Middle frontal gyrus (tissue), 1 donor: ENCODE measurements at regions not wholly inside any gene's neighbourhood (a gene's known extent, or its start where the extent isn't known, plus 50 kb on each side); places are given as distances from the start of the nearest gene placed in this dataset.

Experiments
- DNase-seq: peaks from one replicate; pipeline ENCODE4 v3.0.0-alpha.2; 2015; ENCODE audit warnings: low spot score; ENCODE audit errors: extremely low spot score

DNA sequence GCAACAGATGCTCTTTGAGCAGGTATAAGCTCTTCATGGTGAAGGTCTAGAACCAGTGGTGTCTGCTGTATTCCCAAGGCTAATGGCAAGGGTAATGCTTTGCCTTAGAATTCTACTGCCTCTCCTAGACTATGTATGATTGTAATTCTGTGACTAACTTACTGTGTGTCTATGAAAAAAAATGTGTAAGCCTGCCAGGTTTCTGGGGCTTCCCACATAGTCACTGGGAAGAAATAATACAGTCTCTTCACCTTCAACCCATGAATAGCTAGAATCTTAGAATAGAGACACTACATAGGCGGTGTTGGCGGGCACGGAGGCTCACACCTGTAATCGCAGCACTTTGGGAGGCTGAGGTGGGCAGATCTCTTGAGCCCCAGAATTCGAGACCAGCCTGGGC, 84.1 kb downstream of the C11orf91 start:
- no peak for DNase-seq

DNA sequence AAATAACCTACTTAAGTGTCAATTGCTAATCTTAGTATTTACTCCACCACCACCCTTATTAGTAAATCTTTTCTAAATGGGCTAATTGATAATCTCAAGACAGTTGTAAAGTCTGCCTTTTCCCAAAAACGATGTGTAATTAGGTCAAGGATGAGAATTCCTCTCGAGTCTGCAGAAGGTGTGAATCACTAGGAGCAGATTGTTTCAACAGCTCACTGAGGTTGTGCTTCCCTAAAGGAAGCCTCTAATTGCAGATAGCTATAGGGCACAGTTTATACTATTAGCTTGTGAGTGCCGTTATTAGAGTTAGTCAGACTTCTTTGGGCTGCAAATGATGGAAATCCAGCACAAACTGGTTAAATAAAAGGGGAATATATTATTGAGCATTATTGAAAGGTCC, 84.9 kb downstream of the C11orf91 start:
- DNase-seq: no peak

DNA sequence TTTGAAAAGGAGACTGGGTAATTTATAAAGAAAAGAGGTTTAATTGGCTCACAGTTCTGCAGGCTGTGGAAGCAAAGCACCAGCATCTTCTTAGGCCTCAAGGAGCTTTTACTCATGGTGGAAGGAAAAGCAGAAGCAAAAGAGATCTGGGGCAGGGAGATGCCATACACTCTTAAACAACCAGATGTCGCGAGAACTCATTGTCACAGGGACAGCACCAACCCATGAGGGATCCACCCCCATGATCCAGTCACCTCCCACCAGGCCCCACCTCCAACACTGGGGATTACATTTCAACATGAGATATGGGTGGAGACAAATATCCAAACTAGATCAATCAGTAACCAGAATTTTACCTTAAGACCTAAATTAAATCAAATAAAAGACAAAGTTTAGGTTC, 87.2 kb downstream of the C11orf91 start:
- no peak for DNase-seq

DNA sequence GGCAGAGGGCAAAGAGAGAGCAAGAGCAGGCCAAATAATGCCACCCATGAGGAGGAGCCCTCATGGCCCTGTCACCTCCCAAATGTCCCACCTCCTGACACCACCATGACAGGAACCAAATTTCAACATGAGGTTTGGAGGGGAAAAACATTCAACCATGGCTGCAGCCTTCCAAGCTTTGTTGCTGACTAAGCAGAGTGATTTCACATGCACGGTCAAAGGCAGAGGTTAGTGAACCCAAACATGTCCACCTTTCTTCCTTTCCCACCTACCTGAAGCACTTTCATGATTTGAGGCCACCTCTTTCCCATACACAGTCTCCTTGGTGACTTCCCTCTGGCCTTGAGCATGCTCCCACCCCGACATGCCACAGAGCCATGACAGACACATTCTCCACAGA, 89.7 kb downstream of the C11orf91 start:
- no peak for DNase-seq

DNA sequence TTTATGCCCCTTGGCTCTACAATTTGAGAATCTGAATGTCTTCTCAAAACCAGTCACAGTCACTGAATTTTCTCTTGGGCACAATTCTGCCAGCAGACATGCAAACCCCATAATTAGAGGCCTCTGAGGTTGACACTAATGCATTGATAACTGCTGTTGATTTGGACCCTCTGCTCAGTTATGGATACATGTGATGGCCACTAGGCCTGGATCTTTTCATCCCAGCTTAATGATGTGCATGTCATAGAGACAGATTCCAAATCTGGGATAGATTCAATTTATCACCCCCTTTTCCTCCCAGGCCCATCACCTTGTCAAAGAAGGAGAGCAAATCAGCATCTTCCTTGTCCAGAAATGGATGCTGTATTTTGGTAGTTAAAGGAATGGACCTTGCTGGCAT, 92.2 kb downstream of the C11orf91 start:
- DNase-seq: no peak

DNA sequence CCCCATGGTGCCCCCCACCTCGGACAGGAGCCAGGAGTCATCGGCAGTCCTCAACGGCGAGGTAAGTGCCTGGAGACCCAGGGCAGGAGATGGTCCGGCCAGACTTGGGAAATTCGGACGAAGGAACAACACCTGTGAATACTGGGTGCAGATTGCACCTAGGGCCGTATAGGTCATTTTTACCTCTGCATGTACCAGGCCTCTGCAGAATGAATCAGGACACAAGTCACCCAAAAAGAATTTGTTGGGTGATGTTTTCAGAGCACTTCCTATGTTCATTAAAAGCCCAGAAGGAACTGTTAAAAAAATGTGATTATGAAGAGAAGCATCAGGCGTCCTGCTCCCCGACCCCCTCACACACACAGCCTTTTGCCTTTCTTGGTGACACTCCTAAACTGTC, 93.9 kb downstream of the C11orf91 start:
- no peak for DNase-seq

DNA sequence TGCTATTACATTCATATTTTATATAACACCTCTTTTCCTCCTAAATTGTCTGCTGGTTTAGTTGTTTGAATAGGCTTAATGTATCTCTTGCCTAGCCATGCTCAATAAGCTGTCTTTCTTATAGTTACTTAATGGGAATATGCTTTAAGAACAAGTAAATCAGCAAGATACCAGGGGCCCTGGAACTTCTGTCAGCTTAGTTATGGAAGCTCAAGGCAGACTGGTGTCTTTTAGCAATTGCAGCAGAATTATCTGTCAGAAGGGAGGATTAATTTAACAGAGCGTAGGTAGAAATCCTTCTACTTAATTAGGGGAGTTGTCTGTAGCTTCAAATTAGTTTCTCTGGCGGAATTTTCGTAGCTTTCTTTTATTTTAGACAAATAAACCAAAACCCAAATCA, 94.9 kb downstream of the C11orf91 start:
- no peak for DNase-seq

DNA sequence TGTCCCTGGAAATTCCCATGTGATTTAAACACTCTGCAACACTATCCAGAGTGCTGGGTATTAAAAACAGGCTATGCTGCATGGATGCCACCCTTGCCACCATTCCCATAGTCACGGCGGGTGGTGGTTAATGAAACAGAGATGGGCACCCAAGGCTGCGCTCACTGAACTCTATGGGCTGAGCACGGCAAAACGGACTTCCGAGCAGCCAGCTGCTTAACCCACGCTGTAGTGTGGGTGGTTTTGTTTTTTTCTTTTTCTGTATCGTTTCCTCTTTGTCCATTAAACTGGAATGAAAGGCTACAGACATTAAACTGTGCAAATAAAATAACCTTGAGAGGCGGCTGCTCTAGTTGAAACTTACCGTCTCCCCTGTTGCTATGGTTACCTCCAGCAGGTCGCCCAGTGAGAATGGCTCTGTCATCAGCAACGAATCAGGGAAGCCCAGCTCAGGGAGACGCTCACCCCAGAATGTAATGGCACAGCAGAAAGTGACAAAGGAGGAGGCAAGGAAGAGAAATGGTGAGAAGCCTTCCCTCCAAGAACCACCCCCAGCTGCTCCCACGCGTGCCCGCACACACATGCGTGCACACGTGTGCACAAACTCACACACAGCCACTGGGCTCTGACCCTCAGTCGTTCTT, 102.1 kb downstream of the C11orf91 start:
- peak; percentile 77 for DNase-seq

DNA sequence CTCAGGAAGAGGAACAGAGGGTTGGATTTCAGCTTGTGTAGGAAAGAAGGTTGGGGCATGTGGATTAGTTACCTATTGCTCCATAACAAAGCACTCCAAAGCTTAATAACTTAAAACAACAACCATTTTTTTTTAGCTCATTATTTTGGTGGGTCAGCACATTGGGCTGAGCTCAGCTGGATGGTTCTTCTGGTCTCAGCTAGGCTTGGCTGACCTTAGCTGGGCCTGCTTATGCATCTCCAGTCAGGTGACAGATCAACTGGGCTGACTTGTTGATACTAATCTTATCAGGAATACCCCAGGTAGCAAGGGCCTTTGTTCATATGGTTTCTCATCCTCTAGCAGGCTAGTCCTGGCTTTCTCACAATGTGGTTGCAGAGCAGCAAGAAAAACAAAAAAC, 106.4 kb downstream of the C11orf91 start:
- no peak for DNase-seq

DNA sequence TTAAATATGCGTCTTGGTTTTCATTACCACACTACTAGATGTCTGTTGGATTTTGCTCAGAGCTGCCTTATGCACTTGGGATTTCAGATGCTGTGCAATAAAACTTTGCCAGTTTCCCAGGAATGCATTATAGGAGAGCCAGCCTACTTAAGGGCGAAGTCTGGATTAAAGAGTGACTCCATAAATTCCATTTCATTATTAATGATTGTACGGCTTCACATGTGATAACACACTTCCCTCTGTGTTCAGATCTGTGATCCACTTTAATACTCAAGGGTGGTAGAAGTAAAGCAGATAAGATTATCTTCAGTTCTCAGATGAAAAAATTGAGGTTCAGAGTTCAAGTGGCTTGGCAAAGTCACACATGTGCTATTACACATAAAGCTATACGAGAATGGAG, 110.2 kb downstream of the C11orf91 start:
- DNase-seq: no peak

DNA sequence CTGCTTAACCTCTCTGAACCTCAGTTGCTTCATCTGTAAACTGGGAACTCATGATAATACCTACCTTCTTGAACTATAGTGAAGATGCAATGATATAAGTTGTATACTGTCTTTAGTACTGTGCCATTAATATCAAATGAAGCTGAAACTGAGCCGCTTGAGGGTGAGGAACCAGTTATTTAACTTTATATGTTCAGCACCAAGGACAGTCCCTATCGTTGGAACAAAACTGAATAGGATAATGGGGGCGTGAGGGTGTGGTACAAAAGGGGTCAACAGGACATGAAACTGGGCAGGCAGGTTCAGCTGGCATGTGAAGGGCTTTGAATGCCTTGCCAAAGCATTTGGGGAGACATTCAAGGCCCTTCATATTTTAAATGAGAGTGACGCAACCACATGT, 112.6 kb downstream of the C11orf91 start:
- DNase-seq: no peak

DNA sequence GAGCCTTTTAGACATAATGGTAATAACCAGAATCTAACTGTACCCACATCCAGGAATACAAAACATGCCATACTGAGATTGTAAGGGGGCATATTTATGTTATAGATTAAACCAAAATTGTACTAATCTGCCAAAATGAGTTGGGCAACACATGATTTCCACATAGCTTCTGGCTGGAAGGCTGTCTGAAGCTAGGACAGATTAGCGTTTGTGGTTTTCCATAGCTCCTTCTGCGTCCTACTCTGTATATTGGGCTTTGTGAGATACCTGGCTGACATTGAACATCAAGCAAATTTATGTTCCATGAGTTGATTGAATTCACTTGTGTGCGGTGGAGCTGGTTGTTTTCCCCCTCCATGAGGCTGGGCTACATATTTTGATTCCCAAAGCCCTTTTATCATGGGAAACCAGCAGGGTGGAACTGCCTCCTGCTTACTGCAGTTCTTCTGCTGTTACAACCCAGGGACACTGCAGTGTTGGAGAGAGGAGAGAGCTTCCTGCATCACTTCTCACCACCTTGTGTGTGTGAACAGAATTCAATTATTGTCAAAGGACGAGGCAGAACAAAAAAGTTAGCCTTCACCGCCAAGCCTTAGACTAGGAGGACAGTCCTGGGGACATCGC, 114.9 kb downstream of the C11orf91 start:
- DNase-seq: no peak

DNA sequence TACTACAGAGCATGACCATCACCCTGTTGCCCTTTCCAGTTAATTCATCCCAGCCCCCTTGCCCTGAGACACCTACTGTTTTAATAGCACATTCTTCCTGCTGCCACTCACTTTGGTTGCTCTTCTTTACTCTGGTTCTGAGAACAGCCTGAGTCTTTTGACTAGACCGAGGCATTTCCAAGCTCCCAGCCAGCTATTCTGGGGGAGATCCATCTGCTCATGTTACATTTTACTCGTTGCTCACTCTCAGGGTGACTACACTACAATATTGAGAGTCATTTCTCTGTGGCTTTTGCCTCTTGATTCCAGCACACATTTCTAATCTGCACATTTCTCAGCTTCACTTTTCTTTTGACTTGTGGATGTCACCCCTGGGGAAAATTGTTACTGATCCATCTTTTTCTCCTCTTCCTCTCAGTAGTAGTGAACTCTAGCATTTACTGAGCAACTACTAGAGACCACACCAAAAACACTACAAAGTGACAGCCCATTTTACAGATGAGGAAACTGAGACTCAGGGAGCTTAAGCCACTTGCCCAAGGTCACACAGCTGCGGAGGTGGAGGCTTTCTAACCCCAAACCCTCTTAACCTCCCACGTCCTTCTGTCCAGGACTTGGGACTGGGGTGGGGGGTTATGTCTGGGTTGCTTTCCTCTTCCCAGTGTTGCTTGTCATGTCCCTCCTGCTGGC, 117.8 kb downstream of the C11orf91 start:
- no peak for DNase-seq

DNA sequence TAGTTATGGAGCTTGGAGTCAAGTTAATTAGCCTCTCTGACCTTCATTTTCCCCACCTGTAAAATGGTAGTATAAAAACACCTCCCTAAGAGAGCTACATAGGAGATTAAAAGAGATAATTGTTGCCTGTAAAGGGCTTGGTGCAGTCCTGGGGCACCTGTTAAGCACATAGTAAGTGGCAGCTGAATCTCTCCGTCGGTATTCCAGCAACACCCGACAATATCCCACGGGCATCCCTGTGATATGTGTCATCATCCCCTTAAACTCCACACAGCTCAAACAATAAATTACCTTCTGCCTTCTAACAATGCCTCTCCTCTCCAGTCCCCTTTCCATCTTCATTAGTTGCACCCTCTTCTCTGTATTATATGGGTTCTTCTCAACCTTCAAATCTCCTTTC, 121.5 kb downstream of the C11orf91 start:
- DNase-seq: no peak

DNA sequence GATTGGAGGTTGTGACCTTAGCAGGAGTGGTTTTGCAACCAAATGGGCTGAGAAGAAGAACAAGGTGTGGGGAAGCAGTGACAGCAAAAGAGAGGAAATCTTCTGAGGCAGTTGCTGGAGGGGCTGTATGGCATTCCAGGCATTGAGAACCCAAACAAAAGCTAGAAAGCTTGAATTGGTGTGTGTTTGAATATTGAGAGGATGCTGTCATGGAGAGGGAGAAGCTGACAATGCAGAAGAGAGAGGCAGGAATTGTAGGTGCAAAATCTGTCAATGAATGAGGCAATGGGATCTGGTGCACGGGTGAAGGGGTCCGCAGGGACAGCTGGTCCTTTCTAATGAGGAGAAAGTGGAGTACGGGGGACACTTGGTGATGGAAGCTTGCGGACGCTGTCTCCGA, 123.4 kb downstream of the C11orf91 start:
- DNase-seq: no peak

DNA sequence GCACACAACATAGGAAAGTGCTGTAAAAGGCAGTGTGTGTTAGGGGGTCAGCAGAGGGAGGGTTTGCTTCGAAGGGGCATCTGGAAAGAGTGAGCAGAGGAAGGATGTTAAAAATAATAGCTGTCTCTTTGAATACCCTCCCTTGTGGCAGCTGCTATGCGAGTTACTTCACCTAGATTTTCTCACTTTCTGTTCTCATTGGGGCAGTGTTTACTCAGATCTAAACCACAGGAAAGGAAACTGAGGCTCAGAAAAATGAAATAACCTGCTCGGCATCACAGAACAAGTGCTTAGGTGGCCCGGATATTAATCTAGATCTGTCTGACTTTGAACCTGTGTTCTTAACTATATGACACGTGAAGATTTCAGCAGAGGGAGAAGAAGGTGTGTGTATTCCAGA, 125.3 kb downstream of the C11orf91 start:
- DNase-seq: no peak

DNA sequence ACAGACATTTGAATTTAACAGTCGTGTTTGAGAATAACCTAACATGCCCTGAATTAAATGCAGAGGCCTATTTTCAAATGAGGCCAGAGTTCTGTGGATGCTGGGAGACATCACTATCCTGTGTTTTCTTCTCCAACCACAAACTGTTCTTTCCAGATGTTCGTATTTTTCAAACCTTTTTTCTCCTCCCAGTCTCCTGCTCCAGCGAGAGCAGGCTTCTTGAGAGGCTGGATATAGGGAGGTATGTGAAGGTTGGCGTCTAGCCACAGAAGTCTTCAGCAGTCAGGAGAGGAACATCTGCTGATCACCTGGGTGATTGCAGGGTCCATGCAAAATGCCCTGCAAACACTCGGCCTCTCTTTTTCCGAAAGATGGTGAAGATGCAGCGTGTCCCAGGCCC, 126.3 kb downstream of the C11orf91 start:
- no peak for DNase-seq

DNA sequence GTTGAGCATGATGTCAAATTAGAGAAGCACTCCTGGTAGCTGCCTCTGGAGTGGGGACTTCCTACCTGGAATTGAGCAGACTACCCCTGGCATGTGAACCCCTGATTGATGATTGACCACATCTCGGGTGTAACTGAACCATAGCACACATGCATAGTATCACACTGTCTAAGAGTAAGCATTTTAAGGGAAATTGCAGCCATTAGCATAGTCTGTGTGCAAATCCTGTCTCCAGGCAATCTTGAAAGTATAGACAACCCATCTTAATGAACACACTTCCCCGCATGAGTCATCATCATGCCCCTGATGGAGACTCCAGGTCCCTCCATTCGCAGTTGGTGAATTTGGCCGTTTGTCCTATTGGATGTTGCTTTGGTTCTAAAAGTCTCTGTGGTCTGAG, 131.3 kb downstream of the C11orf91 start:
- no peak for DNase-seq

DNA sequence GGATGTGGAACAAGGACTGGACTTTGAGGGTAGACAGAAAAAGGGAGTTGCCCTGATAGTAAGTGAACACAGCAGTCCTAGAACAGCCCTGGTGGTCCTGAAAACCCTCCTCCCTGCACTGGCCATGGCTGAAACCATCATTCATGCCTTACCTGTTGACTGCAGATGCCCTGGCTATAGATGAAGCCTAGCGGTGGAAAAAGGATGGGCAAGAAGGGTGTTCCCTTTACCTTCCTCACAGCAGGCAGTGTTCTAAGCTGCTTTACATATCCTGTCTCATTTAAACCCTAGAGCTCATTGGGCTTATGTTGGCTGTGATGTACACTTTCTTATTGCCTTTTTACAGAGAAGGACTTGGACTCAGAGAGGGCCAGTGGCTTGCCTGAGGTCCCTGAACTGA, 133.6 kb downstream of the C11orf91 start:
- no peak for DNase-seq

DNA sequence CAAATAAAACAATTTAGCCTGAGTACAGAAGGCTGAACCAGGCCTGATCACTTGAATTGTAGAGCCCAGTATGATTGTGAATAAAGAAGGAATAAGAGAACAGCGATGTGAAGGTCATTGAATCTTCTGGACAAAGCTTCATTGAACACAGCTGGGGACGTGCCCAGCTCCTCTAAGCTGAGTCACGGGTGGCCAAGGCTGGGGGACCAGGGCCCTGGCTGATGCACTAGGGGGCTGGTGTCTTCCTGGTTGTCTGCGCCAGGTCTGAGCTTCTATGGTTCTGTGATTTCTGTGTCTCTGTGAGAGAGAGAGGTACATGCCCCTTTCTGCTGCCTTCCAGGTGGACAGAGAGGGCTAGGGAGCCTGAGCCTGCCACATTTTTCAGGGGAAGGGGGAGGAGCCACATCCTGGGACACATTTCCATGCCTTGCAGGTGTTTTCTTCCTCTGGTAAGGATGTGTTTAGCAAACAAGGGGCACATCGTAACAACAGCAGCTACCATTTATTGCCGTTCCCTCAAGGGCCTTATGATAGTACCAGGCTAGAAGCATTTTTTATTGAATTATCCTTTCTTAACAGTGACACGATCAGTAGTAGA, 135.7 kb downstream of the C11orf91 start:
- no peak for DNase-seq

DNA sequence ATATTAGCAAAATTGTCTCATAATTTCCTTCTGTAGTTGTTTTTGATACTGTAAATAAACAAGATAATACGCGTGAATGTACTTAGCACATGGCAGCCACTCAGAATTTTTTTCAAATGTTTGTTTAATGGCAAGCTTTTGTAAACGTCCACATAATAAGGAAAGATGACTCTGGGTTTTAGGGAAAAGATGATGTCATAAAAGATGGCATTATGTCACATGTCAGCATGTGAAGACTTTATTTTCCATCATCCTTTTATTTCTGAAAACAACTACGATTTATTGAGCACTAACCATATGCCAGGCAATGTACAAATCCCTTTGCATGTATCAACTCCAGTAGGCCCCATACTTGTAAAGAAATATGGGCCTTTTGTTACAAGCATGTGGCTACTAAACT, 139.9 kb downstream of the C11orf91 start:
- DNase-seq: no peak

DNA sequence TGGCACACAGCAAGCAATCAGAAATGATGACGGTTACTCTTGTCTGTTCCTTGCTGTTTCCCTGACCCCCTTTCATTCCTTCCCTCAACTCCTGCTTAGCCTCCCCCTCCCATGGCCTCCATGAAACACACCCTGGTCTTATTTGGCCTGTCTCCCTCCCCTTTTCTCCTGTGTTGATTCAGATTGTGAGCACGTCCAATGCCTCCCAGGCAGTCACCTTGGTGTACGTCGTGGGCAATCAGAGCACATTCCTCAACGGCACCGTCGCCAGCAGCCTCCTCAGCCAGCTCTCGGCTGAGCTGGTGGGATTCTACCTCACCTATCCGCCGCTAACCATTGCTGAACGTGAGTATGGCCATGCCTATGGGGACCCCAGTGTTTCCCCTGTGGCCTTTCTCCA, 141.1 kb downstream of the C11orf91 start:
- DNase-seq: no peak

DNA sequence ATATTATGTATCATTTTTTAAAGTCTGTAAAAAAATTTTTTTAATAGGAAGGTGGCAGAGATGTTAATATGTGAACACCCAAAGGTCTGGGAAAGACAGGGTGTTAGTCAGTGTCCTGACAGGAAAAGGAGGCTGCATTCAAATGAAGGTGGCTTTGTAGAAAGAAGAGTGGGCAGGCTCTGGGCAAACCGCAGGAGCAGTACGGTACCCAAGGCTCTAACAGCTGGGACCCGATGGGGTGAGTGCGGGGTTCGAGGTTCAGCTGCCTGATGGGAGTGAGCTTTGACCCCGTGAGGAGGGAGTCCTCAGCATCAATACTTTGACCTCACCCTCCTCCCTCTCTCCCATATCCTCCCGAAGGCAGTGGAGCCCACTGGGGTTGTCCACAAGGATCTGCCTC, 142.5 kb downstream of the C11orf91 start:
- DNase-seq: no peak
